Lower leg skin (tissue), 4 donors: ENCODE measurements at regions not wholly inside any gene's neighbourhood (a gene's known extent, or its start where the extent isn't known, plus 50 kb on each side); places are given as distances from the start of the nearest gene placed in this dataset.

Experiments
- DNase-seq, 2 donors: peaks; one replicate each; pipeline ENCODE4 v3.0.0-alpha.2; 2019; ENCODE audit warnings: low spot score in 2 of 2
- H3K4me3 ChIP-seq: fragments of 200-600 bp; sonication (generic); 2 replicates; pipeline ENCODE4 v1.5.1; 2017; ENCODE audit warnings: mild to moderate bottlenecking, low read depth; ENCODE audit not compliant: poor library complexity, severe bottlenecking
- POLR2A ChIP-seq, 2 donors: fragments of 450-650 bp; IDR thresholded peaks; one replicate each; pipeline ENCODE4 v1.6.1; 2016 to 2017; ENCODE audit warnings: antibody characterized with exemption in 2 of 2, mild to moderate bottlenecking in 1 of 2, moderate library complexity in 1 of 2
- WGBS, 2 donors: methylation state at CpG; one replicate each; pipeline ENCODE4 v1.1.5; 2018; 5-methylcytosine and 5-hydroxymethylcytosine counted together
- intact Hi-C: fragments of 100-400 bp; cut with DNase I; formaldehyde crosslinking; loops from one replicate; pipeline ENCODE4 v1.15.0; 2023; ENCODE audit warnings: low total_unique reads
- TF ChIP-seq, protein P1 (sequence below), 3 donors: fragments of 450-650 bp; IDR thresholded peaks; one replicate each; pipeline ENCODE4 v1.5.1; 2016; ENCODE audit warnings: antibody characterized with exemption in 3 of 3, mild to moderate bottlenecking in 3 of 3, moderate library complexity in 2 of 3

DNA sequence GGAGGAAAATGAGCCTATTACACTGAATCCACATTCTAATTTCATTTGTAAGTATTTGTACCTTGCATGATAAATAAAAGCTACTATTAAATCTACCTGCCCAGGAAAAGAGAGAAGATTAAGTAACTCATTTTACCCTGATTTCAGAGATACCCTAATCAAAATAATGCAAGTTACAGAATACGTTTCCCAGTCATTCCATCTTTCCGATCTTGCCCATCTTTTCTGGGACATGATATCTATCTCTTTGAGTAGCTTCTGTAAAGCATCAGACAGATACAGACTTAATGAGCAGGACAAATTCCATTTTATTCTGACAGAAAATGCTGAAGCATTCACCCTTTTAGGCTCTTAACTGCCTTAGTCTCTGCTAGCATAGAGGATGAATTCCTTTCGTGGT, 56.6 kb downstream of the SPRY2 start:
- H3K4me3 ChIP-seq: no peak overlapping the region
- DNase-seq: no peak
- TF ChIP-seq, protein P1, sequence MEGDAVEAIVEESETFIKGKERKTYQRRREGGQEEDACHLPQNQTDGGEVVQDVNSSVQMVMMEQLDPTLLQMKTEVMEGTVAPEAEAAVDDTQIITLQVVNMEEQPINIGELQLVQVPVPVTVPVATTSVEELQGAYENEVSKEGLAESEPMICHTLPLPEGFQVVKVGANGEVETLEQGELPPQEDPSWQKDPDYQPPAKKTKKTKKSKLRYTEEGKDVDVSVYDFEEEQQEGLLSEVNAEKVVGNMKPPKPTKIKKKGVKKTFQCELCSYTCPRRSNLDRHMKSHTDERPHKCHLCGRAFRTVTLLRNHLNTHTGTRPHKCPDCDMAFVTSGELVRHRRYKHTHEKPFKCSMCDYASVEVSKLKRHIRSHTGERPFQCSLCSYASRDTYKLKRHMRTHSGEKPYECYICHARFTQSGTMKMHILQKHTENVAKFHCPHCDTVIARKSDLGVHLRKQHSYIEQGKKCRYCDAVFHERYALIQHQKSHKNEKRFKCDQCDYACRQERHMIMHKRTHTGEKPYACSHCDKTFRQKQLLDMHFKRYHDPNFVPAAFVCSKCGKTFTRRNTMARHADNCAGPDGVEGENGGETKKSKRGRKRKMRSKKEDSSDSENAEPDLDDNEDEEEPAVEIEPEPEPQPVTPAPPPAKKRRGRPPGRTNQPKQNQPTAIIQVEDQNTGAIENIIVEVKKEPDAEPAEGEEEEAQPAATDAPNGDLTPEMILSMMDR (IDR thresholded peaks at IDR 0.05): no peak
- no peak for TF ChIP-seq POLR2A (IDR thresholded peaks at IDR 0.05)
- 88 to 93% methylated on average over 3 of the region's 3 CpGs for WGBS, 2 donors
- intact Hi-C loops: no loop called here

GRCh38 chr13:80278706-80279105, 62.2 kb downstream of the SPRY2 start:
- WGBS, 2 donors: 97 to 100% methylated on average over 10 to 22 of the region's 25 CpGs
- H3K4me3 ChIP-seq: no peak overlapping the region
- intact Hi-C loops: no loop called here
- DNase-seq: no peak
- TF ChIP-seq POLR2A (IDR thresholded peaks at IDR 0.05): no peak
- TF ChIP-seq, protein P1 (IDR thresholded peaks at IDR 0.05): no peak

DNA sequence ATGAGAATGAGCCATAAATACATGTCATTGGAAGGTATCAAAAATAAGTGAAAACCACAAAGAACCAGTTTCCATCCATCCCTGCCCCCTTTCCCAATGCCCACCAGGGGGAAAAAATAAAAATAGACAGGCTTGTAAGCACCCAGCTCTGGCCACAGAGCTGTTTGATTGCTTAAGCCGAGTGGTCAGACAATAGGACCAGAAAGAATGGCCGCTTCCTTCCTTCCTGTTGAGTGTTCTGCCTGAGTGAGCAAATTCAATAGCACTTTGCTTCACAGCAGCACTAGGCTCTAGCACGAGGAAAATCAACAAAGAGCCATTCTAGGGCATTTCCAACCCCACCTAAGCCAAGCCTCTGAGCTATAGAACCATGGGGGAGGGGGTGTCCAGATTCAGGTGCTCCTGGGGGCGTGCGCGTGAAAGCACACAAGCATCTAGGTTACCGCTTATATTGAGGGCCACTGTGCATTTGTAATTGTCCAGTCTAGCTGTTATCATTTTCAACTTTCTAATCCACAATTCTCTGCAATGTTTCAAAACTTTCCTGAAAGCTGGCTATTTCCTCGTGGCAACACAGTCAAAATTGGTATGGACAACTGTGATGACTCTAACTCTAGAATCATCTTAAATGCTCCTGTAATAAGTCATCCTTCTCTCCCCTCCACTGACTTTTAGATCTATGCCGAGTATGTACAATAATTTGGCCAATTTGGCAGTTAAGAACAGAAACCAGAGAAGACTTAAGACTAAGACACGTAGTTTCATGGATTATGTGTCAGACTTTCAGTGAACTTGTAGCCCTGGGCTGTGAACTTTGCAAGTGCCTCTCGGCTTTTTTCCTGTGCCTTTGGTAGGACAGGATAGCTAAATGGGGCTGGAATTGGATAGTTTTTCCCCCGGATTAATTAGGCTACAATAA, 64.3 kb downstream of the SPRY2 start:
- WGBS, 2 donors: 71 to 81% methylated on average over 12 of the region's 12 CpGs
- intact Hi-C loops: no loop called here
- no peak for TF ChIP-seq POLR2A (IDR thresholded peaks at IDR 0.05)
- TF ChIP-seq, protein P1 (IDR thresholded peaks at IDR 0.05): no peak
- peak in 1 of 2 donors; percentile 15 for DNase-seq
- H3K4me3 ChIP-seq: no peak overlapping the region

DNA sequence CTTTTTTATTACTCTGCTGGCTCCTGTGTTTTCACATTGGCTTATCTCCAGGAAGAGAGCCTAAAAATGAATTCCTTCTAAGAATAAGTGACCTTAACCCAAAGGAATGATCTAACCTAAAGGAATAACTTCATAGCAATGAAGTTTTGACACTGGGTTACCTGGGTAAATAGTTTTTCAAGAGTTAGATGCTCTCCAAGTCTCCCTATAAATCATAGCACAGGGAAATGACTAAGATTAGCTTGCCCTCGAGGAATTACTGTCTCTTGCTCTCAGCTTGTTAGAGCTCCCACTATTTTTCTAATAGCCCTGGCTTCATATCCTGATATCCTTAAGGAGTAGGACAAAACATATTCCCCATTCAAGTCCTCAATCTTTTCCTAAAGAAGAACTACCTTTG, 66.3 kb downstream of the SPRY2 start:
- TF ChIP-seq, protein P1 (IDR thresholded peaks at IDR 0.05): no peak
- TF ChIP-seq POLR2A (IDR thresholded peaks at IDR 0.05): no peak
- no peak for DNase-seq
- intact Hi-C loops: no loop called here
- no peak overlapping the region for H3K4me3 ChIP-seq
- 33 to 41% methylated on average over 1 of the region's 1 CpG for WGBS, 2 donors

- WGBS, 2 donors: 95 to 97% methylated on average over 3 of the region's 3 CpGs
- TF ChIP-seq POLR2A (IDR thresholded peaks at IDR 0.05): no peak
- intact Hi-C loops: no loop called here
- no peak for DNase-seq
- H3K4me3 ChIP-seq: no peak overlapping the region
These were observed 67.2 kb downstream of the SPRY2 start for GRCh38 chr13:80273718-80274117.

DNA sequence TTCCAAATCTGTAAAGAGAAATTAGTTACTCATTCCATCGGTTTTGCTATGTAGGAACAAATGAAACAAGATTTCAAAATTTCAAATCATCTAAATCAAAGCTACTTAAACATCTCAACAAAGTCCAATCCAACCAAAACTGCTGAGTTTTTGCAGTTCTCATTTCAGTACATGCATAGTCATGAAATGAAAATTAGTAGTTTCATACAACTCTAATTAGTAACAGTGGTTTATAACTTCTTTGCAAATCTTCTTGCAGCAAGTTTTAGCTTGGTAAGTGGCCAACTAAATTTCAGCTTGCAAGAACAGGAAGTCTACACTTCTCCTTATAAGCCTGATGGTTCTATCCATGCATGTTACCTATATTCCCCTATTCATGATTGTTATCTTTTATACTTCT, 75.6 kb downstream of the SPRY2 start:
- DNase-seq: no peak
- WGBS, 2 donors: 44 to 48% methylated on average over 1 of the region's 1 CpG
- intact Hi-C loops: no loop called here

More for the DNA sequence above, 75.6 kb downstream of the SPRY2 start:
- no peak overlapping the region for H3K4me3 ChIP-seq
- no peak for TF ChIP-seq POLR2A (IDR thresholded peaks at IDR 0.05)
- TF ChIP-seq, protein P1 (IDR thresholded peaks at IDR 0.05): no peak
